HG03354 (cell line): ENCODE measurements at regions not wholly inside any gene's neighbourhood (a gene's known extent, or its start where the extent isn't known, plus 50 kb on each side); places are given as distances from the start of the nearest gene placed in this dataset.

ENCODE experiments used
- ATAC-seq: cut with Tn5 transposase; IDR thresholded peaks from one replicate; pipeline ENCODE4 v1.9.1; 2021; ENCODE audit warnings: mild to moderate bottlenecking; ENCODE audit not compliant: unreplicated experiment, poor library complexity, severe bottlenecking

DNA sequence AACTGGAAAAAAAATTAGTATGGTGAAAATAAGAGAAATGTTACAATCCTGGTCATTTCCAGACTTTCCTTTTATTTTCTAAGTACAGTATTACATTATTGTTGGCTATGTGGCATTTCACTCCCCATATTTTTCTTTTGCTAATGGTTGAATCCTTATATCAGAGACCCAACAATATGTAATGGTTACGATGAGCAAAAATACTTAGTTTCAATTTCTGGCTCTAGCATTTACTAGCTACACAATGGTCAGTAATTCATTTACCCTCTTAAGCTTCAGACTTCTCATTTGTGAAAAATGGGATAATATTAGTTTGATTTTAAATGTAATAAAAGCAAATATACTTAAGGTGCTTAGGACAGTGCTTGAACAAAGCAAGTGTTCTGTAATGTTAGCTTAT, 942.9 kb upstream of the PABPC4L start:
- no peak for ATAC-seq

DNA sequence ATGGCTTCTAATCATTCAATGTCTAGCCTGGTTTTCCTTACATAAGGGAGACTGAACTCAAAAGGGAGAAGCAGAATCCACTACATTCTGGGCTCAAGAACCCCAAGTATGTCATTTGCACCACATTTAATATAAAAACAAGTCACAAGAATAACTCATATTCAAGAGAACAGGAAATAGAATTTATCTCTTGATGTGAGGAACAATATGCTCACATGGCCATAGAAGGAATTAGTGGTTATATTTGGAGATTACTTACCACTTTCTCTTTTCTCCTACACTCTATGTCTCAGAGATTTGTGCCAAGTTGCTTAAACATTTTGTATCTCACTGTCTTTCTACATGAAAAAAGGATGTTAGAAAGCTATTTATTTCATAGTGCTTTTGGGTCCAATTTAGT, 922.6 kb upstream of the PABPC4L start:
- no peak for ATAC-seq

GRCh38 chr4:135123632-135124031, 922.0 kb upstream of the PABPC4L start:
- no peak for ATAC-seq

DNA sequence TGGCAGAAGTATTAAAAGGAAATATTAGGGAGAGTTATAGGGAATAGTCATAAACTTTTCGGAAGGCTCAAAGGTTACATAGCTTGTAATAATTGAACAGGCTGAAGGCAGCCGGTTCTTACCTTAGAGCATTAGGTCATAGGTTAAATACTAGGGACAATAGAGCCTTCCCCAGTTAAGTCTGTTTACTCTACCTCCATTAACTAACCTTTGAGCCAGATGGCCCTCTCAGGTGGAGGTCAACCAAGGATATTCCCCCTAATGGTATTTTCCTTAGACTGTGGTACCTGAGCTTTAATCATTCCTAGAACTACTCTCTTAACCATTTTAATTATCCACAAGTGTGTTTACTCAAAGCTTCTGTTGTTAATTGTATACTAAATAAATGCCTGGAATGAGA, 920.9 kb upstream of the PABPC4L start:
- no peak for ATAC-seq

- no peak for ATAC-seq
Measured at GRCh38 chr4:135120195-135120594, 918.6 kb upstream of the PABPC4L start.

DNA sequence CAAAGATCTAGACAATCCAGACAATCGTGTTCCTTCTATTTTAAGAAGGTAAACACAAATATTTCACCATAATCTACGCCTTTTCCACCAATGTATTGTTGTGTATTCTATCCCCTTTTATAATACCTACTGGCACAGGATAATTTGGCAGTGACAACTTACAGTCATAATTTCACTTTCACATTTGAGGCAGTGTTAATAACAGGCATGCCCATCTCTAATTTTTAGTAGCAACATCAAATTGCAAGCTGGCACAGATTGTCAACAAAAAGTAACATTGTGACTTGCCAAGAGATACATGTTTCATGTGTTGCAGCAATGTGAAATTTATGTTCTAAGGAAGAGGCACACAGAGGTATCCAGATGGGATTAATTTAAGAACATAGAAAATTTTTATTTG, 912.5 kb upstream of the PABPC4L start:
- no peak for ATAC-seq

- no peak for ATAC-seq
Measured at GRCh38 chr4:135098061-135098460, 896.5 kb upstream of the PABPC4L start.

- no peak for ATAC-seq
Measured at GRCh38 chr4:135073389-135073788, 871.8 kb upstream of the PABPC4L start.

DNA sequence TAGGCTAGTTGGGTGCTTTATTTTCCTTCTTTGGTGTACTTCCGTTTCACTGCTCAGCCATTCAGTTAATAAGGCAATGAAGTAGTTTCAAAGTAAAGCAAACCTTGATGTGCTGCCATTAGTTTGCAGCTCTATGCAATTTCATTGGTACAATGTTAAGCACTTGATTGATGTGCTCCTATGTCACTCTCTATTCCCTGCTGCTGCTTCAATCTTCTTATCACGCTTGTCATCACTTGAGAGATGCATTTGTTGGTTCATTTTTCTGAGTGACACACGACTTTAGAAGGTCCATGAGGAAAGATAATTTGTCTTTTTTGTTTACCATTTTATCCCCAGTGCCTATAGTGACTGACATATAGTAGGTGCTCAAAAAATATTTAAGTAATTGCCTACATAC, 871.0 kb upstream of the PABPC4L start:
- no peak for ATAC-seq

- ATAC-seq, result no peak
Measured at GRCh38 chr4:135065366-135065765, 863.8 kb upstream of the PABPC4L start.

DNA sequence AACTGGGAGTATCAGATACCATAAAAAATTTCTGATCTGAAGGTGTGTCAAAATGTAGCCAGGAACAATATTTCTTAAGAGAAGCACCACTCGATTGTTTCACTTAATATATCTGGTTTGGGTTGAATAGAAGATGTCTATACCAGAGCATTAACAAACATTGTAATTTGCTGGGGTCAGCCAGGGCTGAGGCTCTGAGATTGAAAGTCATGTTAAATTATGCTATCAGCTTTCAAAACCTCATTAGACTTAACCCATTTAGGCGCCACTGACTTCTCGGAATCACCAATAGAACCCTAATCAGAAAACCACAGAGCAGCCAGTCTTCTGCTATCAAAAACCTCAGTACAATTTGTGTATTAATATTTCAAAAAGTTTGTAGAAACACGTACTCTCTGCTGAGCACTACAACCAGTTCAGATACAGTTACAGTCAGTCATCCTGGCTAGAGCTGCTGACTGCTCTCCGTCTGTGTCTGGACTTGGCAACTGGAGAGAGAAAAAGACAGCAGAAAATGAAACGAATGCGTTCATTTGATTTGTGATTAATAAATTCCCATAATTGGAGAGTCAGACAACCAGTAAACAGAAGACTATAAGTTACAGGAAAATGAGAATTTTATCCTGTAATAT, 848.6 kb upstream of the PABPC4L start:
- ATAC-seq, result no peak

- ATAC-seq, result no peak
Measured at GRCh38 chr4:135032670-135033069, 831.1 kb upstream of the PABPC4L start.

DNA sequence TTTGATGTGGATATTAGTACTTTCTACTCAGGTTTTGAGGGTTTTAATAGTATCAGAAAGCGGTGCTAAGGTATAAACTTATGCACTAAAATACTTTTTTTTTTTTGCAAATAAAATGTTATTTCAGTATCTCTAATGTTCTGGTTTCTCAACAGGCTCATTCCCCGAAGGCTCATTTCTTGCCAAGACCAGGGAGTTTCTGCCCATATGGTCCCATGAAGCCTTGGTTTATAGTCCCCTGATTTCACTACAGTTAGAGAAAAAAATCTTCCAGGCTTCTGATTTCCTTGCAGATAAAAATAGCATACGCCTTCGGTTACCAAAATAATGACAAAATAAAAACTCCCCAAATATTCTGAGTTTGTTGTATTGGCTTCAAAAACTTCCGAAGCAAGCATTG, 814.2 kb upstream of the PABPC4L start:
- no peak for ATAC-seq

GRCh38 chr4:135007400-135007799, 805.8 kb upstream of the PABPC4L start:
- no peak for ATAC-seq

DNA sequence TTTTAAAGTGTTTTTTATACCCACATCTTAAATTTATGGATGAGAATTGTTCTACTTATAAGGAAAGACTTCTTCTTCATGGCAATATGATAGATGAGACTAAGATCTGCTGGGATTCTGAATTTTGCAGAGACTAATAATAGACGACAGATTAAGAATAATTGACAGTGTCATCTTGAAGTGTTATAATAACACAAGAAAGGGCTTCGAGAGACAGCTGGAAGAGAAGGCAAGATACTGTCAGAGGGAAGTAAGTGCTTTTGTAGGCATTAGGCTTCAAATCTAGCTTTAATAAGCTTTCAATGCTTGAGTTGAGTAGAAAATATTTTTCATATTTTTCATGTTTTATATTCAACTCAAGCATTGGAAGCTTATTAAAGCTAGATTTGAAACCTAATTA, 797.6 kb upstream of the PABPC4L start:
- ATAC-seq, result no peak

DNA sequence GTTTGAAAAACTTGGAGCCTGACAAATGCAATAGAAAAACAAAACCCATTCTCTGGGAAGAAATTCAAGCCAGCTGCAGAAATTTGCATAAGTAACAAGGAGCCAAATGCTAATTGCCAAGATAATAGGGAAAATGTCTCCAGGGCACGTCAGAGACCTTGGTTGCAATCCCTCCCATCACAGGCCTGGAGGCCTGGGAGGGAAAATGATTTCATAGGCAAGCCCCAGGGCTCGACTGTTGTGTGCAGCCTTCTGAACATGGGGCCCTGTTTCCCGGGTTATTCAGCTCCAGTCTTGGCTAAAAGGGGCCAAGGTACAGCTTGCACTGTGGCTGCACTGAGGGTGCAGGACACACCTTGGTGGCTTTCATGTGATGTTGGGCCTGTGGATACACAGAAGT, 760.4 kb upstream of the PABPC4L start:
- no peak for ATAC-seq

GRCh38 chr4:134958862-134959261, 757.3 kb upstream of the PABPC4L start:
- ATAC-seq, result no peak

GRCh38 chr4:134955059-134955458, 753.5 kb upstream of the PABPC4L start:
- ATAC-seq, result no peak

GRCh38 chr4:134952775-134953174, 751.2 kb upstream of the PABPC4L start:
- no peak for ATAC-seq

DNA sequence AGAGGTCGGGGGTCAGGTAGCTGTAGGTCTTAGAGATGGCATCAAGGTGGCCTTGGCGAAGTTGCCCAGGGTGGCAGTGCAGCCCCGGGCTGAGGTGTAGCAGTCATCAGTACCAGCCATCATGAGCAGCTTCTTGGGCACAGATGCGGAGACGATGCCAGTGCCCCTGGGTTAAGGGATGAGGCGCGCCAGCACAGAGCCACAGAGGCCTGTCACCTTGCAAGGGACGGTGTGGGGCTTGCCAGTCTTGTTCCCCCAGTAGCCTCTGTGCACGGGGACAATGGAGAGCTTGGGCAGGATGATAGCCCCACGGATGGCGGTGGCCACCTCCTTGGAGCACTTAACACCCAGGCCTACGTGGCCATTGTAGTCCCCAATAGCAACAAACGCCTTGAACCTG, 750.7 kb upstream of the PABPC4L start:
- ATAC-seq, result no peak

DNA sequence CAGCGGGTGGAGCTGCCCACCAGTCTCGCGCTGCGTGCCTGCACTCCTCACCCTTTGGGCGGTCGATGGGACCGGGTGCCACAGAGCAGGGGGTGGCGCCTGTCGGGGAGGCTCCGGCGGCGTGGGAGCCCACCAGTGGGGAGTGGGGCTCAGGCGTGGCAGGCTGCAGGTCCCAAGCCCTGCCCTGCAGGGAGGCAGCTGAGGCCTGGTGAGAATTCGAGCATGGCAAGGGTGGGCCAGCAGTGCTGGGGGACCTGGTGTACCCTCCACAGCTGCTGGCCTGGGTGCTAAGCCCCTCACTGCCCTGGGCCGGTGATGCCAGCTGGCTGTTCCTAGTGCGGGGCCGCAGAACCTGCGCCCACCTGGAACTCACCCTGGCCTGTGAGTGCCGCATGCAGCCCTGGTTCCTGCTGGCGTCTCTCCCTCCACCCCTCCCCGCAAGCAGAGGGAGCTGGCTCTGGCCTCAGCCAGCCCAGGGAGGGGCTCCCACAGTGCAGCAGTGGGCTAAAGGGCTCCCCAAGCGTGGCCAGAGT, 746.6 kb upstream of the PABPC4L start:
- no peak for ATAC-seq

DNA sequence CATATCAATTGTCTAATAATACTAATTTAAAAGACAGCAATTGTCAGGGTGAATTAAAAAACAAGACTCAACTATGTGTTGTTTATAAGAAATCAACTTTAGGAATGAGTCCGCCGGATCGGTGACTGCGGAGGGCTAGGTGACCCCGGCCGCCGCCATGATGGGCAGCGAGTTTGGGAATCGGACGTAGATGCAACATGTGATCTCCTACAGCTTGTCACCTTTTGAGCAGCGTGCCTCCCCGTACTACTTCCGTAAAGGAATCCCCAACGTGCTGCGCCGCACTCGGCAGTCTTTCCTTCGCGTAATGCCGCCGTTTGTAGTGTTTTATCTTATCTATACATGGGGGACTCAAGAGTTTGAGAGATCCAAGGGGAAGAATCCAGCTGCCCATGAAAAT, 742.5 kb upstream of the PABPC4L start:
- no peak for ATAC-seq
